ENCODE measurements at regions not wholly inside any gene's neighbourhood (a gene's known extent, or its start where the extent isn't known, plus 50 kb on each side); places are given as distances from the start of the nearest gene placed in this dataset.

GRCh38 chr6:80433010-80433672 is 326.7 kb downstream of the BCKDHB start:
- H3K79me2 ChIP-seq (ENCODE audit: control insufficient read depth, insufficient read depth, low read length) = no peaks in the 10 kb centered on the region
- intact Hi-C loops (cut with micrococcal nuclease; ENCODE audit: unreplicated experiment) = no loop called here
- H2AFZ ChIP-seq (ENCODE audit: control insufficient read depth, low read depth, low read length) = no peak overlapping the region
- ChIA-PET SMC1A (ENCODE audit: uncharacterized antibody, unreplicated experiment) (no interaction called here), RAD21 (ENCODE audit: unreplicated experiment) (no interaction called here), POLR2A (no interaction called here), CTCF (no interaction called here)
- ATAC-seq (no peak), FAIRE-seq (no peak), DNase-seq (ENCODE audit: low read depth, low spot score) (no peak)
- no peaks in the 10 kb centered on the region for H3K36me3 ChIP-seq (ENCODE audit: control insufficient read depth in 2 of 2, insufficient read depth in 2 of 2, low read length in 1 of 2)
- H3K9me3 ChIP-seq (replicated peaks; ENCODE audit: control insufficient read depth, insufficient read depth, low read length) = no peaks in the 10 kb centered on the region
- in situ Hi-C loops (cut with MboI) = no loop called here
- no peak overlapping the region for H3K4me2 ChIP-seq (ENCODE audit: control insufficient read depth, insufficient read depth)
- no peak overlapping the region for H3K27ac ChIP-seq (ENCODE audit: control insufficient read depth, insufficient read depth)
- H3K4me3 ChIP-seq = no peak overlapping the region
- H3K27me3 ChIP-seq (replicated peaks in 1 of 2; ENCODE audit: control insufficient read depth in 2 of 2, insufficient read depth in 2 of 2, low read length in 1 of 2) = no peaks in the 10 kb centered on the region
- no TSS peak for BruUV-seq (replicated peaks)
- 56% methylated on average over 10 of the region's 10 CpGs for WGBS (ENCODE audit: insufficient coverage, insufficient replicate concordance, low lambda C conversion rate, missing lambda C conversion rate)
- H4K20me1 ChIP-seq (ENCODE audit: control insufficient read depth, insufficient read depth) = no peaks in the 10 kb centered on the region
- H3K4me1 ChIP-seq (ENCODE audit: control insufficient read depth, insufficient read depth, low read length) = no peaks in the 10 kb centered on the region
- TF ChIP-seq ZNF207 (IDR thresholded peaks at IDR 0.05; ENCODE audit: borderline replicate concordance) = no peak
- no peak for TF ChIP-seq ZNF622 (IDR thresholded peaks at IDR 0.05)
- no peak for TF ChIP-seq ZSCAN29 (IDR thresholded peaks at IDR 0.05)
- TF ChIP-seq SIN3A (IDR thresholded peaks at IDR 0.05; ENCODE audit: low read depth, low read length) = no peak
- TF ChIP-seq SREBF2 (IDR thresholded peaks at IDR 0.05; ENCODE audit: low read length) = no peak
- no peak for TF ChIP-seq NKRF (conservative IDR thresholded peaks at IDR 0.05)
- TF ChIP-seq BCL11A (IDR thresholded peaks at IDR 0.05; ENCODE audit: low read depth, low read length) = no peak
- no peak for TF ChIP-seq NRF1 (conservative IDR thresholded peaks at IDR 0.05; ENCODE audit: low read depth, low read length)
- no peak for TF ChIP-seq SREBF1 (IDR thresholded peaks at IDR 0.05; ENCODE audit: low read length)
- no peak for TF ChIP-seq RAD21 (IDR thresholded peaks at IDR 0.05; ENCODE audit: insufficient read depth, low read depth, low read length)
- TF ChIP-seq SUZ12 (IDR thresholded peaks at IDR 0.05; ENCODE audit: unreplicated experiment) = no peak
- TF ChIP-seq TCF12 (IDR thresholded peaks at IDR 0.05; ENCODE audit: low read depth, low read length) = no peak
- TF ChIP-seq HCFC1 (IDR thresholded peaks at IDR 0.05; ENCODE audit: low read length) = no peak
- no peak for TF ChIP-seq RBBP5 (conservative IDR thresholded peaks at IDR 0.05)
- no peak for TF ChIP-seq GATAD2B (conservative IDR thresholded peaks at IDR 0.05; ENCODE audit: low read depth)
- TF ChIP-seq NR2C2 (IDR thresholded peaks at IDR 0.05; ENCODE audit: borderline replicate concordance, control insufficient read depth, insufficient read length, low read depth) = no peak
- TF ChIP-seq USF2 (IDR thresholded peaks at IDR 0.05; ENCODE audit: borderline replicate concordance, low read depth, low read length) = no peak
- no peak for TF ChIP-seq BMI1 (IDR thresholded peaks at IDR 0.05; ENCODE audit: borderline replicate concordance)
- no peak for TF ChIP-seq LARP7 (IDR thresholded peaks at IDR 0.05)
- no peak overlapping the region for H3K9ac ChIP-seq (ENCODE audit: control insufficient read depth, insufficient read depth, low read length)
